Medulla oblongata (tissue), 1 donor: ENCODE measurements at regions not wholly inside any gene's neighbourhood (a gene's known extent, or its start where the extent isn't known, plus 50 kb on each side); places are given as distances from the start of the nearest gene placed in this dataset.
A peak's percentile ranks its signal among the peaks of the same experiment; 100 is the strongest.
"Not testable (repeated sequence)": the region's sequence is repeated elsewhere in the genome, so short reads cannot be mapped to it uniquely, and the experiment has no call there.

Experiments
- DNase-seq: peaks from one replicate; pipeline ENCODE4 v3.0.0-alpha.2; 2015; ENCODE audit errors: extremely low spot score

- no peak for DNase-seq
These were observed 64.0 kb downstream of the TBR1 start for GRCh38 chr2:161480123-161480522.

- no peak for DNase-seq
These were observed 65.5 kb downstream of the TBR1 start for GRCh38 chr2:161481619-161482018.

GRCh38 chr2:161484061-161484460 lies 68.0 kb downstream of the TBR1 start:
- DNase-seq, result no peak

- DNase-seq, result no peak
These were observed 70.0 kb downstream of the TBR1 start for GRCh38 chr2:161486111-161486510.

DNA sequence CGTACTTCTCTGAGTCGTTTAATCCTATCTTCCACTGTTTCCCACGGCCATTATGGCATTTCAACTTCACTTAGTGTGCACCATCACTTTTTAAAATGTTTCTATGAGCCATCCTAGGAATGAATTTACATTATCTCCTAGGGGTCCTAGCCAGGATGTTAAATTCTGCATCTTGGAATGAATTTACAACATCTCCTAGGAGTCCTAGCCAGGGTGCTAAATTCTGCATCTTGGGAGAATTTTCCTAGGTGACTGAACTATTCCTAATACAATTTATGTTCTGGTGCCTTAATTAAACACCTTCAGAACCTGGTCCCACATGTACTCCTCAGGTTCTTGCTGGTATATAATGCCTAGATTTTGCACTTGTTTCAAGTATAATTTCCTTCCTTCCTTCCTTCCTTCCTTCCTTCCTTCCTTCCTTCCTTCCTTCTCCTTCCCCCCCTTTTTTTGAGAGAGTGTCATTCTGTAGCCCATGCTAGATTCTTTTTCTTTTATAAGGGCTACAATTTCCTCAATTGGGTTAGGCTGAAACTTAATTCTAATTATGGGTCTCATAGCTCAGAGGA lies 72.1 kb downstream of the TBR1 start:
- no peak for DNase-seq

DNA sequence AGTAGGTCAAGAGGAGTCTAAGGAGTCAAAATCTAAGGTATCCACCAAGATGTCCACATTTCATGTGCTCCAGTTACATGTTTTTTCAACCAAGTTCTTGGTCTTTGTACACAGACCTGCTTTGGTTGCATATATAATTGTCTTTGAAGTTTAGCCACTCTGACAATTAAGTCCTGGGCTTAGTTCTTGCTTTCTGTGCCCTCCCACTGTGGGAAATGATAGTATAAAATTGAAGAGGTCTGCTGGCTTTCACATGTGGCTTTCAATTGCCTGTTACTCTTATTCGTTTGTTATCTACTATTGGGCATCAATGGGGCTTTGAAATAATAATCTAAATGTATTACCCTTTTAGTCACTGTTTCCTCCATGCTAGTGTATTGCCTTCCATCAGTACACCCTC lies 72.8 kb downstream of the TBR1 start:
- DNase-seq, result no peak

DNA sequence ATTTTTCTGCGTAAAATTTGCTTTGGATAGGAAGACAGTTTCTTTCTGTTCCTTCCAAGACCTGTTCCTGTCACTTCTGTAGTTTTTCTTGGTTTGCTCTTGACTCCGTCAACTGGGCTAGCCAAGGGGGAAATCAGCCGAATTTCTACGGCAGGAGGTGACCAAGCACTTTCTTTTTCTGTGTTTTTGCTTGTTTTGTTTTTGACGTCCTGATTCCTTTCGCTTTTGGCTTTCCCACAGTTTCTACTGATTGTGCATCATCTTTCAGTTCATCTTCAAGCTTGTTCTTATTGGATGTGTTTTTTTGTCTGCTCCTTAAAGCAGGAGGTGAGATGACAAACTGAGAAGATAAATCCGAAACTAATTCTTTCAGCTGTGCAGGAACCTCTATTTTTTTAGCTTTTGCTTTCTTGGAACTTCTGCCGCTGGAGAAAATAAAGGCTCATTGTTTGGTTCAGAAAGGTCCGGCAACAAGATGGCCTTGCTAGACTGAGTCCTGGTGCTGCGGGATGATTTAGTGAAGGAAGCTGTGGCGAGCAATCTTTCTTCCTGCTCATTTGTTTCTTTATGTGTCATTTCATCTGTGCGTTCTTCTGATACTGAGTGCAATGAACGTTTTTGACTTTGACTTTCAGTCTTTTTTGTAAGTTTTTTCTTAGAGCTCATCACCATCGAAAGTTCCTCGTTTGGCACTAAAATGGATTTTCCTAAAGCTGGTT lies 85.0 kb downstream of the TBR1 start:
- DNase-seq, result peak; percentile 7

GRCh38 chr2:161502279-161502678 lies 86.2 kb downstream of the TBR1 start:
- DNase-seq, result not testable (repeated sequence)

GRCh38 chr2:161504628-161505289 lies 88.7 kb downstream of the TBR1 start:
- DNase-seq, result not testable (repeated sequence)

- DNase-seq, result not testable (repeated sequence)
These were observed 89.4 kb downstream of the TBR1 start for GRCh38 chr2:161505466-161505865.

DNA sequence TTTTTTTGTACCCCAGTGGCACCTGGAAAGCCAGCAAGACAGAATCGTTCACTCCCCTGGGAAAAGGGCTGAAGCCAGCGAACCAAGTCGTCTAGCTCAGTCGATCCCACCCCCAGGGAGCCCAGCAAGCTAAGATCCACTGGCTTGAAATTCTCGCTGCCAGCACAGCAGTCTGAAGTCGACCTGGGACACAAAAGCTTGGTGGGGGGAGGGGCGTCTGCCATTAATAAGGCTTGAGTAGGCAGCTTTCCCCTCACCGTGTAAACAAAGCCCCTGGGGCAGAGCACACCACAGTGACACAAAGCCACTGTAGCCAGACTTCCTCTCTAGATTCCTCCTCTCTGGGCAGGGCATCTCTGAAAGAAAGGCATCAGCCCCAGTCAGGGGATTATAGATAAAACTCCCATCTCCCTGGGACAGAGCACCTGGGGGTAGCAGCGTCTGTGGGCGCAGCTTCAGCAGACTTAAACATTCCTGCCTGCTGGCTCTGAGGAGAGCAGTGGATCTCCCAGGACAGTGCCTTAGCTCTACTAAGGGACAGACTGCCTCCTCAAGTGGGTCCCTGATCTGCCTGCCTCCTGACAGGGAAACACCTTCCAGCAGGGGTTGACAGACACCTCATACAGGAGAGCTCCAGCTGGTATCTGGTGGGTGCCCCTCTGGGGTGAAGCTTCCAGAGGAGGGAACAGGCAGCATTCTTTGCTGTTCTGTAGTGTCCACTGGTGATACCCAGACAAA lies 97.4 kb downstream of the TBR1 start:
- DNase-seq, result not testable (repeated sequence)

DNA sequence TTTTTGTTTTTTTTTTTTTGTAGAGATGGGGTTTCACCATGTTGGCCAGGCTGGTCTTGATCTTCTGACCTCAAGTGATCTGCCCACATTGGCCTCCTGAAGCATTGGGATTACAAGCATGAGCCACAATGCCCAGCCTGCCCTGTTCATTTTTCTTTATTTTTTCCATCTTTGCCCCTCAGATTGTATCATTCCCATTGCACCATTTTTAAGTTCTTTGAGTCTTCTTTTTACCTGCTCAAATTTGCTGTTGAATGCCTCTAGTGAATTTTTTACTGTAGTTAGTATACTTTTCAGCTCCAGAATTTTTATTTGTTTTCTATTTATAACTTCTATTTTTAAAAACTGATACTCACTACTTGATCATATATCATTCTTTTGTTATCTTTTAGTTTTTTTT lies 101.4 kb upstream of the SLC4A10 start:
- no peak for DNase-seq

DNA sequence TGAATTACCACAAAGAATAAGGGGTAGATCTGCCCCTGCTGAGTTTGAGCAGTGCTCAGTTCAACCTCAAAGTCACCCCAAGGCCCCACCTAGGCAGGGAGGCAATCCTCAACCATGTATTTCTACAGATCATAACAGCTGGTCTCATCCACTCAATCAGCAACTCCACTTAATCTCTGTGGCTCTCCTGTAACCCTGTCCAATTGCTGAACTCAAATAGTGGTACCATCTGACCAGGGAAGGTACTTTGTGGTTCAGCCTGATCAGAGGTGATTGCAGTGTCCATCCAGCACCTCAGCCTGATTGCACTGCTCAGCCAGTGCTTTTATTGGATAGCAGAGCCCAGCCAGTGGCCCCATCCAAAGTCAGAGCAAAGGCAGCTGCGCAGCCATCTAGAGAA lies 91.0 kb upstream of the SLC4A10 start:
- no peak for DNase-seq

- DNase-seq, result no peak
These were observed 77.6 kb upstream of the SLC4A10 start for GRCh38 chr2:161546635-161547034.

DNA sequence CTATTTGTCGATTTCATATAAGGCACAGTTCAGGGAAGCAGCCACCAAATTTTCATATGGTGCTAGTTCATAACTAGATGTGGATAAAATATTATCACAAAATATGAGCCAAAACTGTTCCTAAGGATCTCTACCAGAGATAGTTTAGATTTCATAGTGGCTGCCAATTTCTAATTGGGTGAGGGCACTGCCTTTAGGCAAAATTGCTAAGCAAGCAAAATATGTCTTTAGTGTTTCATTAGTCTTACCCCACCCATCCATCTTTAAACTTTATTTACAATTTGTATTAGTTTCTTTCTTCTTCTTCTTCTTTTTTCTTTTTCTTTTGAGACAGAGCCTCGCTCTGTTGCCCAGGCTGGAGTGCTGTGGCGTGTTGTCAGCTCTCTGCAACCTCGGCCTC lies 77.1 kb upstream of the SLC4A10 start:
- no peak for DNase-seq

DNA sequence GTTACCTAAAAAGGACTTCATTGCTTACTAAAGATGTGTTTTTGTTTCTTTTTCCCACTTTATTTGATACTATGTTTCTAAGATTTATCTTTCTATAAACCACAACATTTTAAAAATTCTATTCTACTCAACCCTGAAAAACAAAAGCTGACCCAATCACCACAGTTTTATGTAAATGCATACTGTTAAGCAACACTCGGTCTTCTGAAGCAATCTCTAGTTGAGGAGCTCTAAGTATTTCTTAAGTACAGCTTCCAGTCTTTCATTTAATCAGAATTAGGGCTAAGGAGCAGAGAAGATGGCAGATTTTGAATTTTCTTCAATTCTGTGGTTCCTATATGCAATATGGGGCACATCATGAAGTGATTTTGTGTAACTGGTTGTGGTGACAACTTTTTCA lies 72.2 kb upstream of the SLC4A10 start:
- DNase-seq, result no peak

DNA sequence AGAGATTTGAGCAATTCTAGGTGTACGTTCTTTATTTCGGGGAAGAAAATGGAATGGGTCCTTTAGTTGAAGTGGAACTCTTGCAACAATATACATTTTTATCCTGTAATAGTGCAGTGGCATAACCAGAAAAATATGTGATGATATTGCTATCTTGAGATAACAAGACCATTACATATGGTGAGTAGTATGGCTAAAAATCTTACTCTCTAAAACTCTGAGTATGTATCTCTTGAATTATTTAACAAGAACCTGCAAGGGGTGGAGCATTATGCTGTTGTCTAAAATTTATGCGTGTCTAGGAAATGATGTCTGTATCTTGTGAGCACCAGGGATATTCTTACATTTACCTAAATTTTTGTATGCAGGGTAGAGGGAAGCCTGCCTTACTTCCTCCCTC lies 68.4 kb upstream of the SLC4A10 start:
- DNase-seq, result no peak

- no peak for DNase-seq
These were observed 67.8 kb upstream of the SLC4A10 start for GRCh38 chr2:161556440-161556839.

- no peak for DNase-seq
These were observed 66.7 kb upstream of the SLC4A10 start for GRCh38 chr2:161557538-161557937.

DNA sequence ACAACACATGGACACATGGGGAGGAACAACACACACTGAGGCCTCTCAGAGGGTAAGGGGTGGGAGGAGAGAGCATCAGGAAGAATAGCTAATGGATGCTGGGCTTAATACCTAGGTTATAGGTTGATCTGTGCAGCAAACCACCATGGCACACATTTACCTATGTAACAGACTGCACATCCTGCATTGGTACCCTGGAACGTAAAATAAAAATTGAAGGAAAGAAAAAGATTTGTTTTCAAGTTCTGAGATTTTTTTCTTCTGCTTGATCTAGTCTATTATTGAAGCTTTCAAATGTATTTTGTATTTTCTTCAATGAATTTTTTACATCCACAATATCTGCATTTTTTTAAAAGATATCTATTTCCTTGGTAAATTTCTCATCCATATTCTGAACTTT lies 59.3 kb upstream of the SLC4A10 start:
- DNase-seq, result no peak

GRCh38 chr2:161569401-161569800 lies 54.8 kb upstream of the SLC4A10 start:
- no peak for DNase-seq

DNA sequence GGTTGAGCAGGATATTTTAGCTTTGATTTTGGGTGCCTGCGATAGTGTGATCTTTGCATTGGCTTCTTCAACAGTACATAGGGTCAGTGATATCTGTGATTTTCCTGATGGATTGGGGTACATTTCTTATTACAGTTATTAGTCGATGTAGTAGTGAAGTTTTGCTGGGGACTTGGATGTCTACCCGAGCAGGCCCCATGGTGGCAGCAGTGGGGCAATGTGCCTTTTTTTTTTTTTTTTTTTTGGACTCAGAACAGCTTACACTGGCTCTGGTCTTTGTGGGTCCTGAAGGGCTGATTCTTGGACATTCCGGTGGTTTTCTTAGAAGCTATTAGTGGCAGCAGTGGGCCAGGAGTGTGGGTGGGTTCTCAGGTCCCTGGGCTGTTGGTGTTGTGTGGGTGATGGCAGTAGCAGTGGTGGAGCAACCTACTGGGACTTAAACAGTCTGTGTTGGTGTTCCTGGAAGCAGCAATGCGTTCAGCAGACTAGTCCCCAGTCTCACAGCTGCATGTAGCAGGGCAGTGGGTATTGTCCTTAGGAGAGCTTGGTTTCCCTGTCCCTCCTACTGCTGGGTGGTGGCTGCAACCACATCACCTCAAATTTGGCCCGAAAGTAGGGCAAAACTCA lies 53.7 kb upstream of the SLC4A10 start:
- no peak for DNase-seq
